ENCODE measurements at regions not wholly inside any gene's neighbourhood (a gene's known extent, or its start where the extent isn't known, plus 50 kb on each side); places are given as distances from the start of the nearest gene placed in this dataset.
"Not testable (repeated sequence)": the region's sequence is repeated elsewhere in the genome, so short reads cannot be mapped to it uniquely, and the experiment has no call there.

- not testable (repeated sequence) for DNase-seq
These were observed 139.3 kb downstream of the LAT start for GRCh38 chr16:29124162-29124561.

- not testable (repeated sequence) for DNase-seq
These were observed 135.8 kb downstream of the LAT start for GRCh38 chr16:29120680-29121079.

GRCh38 chr16:29118301-29118957, 133.6 kb downstream of the LAT start:
- not testable (repeated sequence) for DNase-seq

- no peak for DNase-seq
These were observed 132.8 kb downstream of the LAT start for GRCh38 chr16:29117631-29118030.

- no peak for DNase-seq
These were observed 132.1 kb downstream of the LAT start for GRCh38 chr16:29116980-29117379.

- DNase-seq, result not testable (repeated sequence)
These were observed 131.4 kb downstream of the LAT start for GRCh38 chr16:29116207-29116606.

GRCh38 chr16:29115802-29116141, 130.9 kb downstream of the LAT start:
- not testable (repeated sequence) for DNase-seq

GRCh38 chr16:29114989-29115801, 130.3 kb downstream of the LAT start:
- DNase-seq, result not testable (repeated sequence)

GRCh38 chr16:29114574-29114973, 129.7 kb downstream of the LAT start:
- DNase-seq, result no peak

GRCh38 chr16:29113446-29113845, 128.6 kb downstream of the LAT start:
- DNase-seq, result not testable (repeated sequence)

- DNase-seq, result no peak
These were observed 128.0 kb downstream of the LAT start for GRCh38 chr16:29112755-29113347.

- DNase-seq, result not testable (repeated sequence)
These were observed 127.2 kb downstream of the LAT start for GRCh38 chr16:29111901-29112680.

- DNase-seq, result no peak
These were observed 126.6 kb downstream of the LAT start for GRCh38 chr16:29111421-29111820.

GRCh38 chr16:29108625-29109169, 123.8 kb downstream of the LAT start:
- DNase-seq, result not testable (repeated sequence)

GRCh38 chr16:29107299-29107698, 122.4 kb downstream of the LAT start:
- DNase-seq, result no peak

GRCh38 chr16:29106259-29106908, 121.5 kb downstream of the LAT start:
- DNase-seq, result not testable (repeated sequence)

GRCh38 chr16:29104600-29104999, 119.7 kb downstream of the LAT start:
- not testable (repeated sequence) for DNase-seq

- not testable (repeated sequence) for DNase-seq
These were observed 113.1 kb downstream of the LAT start for GRCh38 chr16:29097965-29098364.

- DNase-seq, result not testable (repeated sequence)
These were observed 110.1 kb downstream of the LAT start for GRCh38 chr16:29094729-29095624.

GRCh38 chr16:29094325-29094724, 109.5 kb downstream of the LAT start:
- DNase-seq, result not testable (repeated sequence)

GRCh38 chr16:29089679-29090078, 104.8 kb downstream of the LAT start:
- not testable (repeated sequence) for DNase-seq

Data from activated CD4-positive, alpha-beta T cell treated with anti-CD3 and anti-CD28 coated beads for 1 hour (primary cell).